ENCODE measurements at regions not wholly inside any gene's neighbourhood (a gene's known extent, or its start where the extent isn't known, plus 50 kb on each side); places are given as distances from the start of the nearest gene placed in this dataset.
"Not testable (repeated sequence)": the region's sequence is repeated elsewhere in the genome, so short reads cannot be mapped to it uniquely, and the experiment has no call there.

GRCh38 chr21:19228226-19228625 lies 824.6 kb upstream of the TMPRSS15 start:
- Histone ChIP-seq H3K36me3 (ENCODE audit: control insufficient read depth, insufficient read depth, low read length) (no peaks in the 10 kb centered on the region), H3K4me1 (ENCODE audit: control insufficient read depth, insufficient read depth, low read length) (no peaks in the 10 kb centered on the region), H3K9ac (ENCODE audit: extremely low read depth, low read length, poor library complexity, severe bottlenecking) (no peak overlapping the region), H3K9me3 (ENCODE audit: control insufficient read depth, low read length) (no peaks in the 10 kb centered on the region), H3K27me3 (ENCODE audit: control insufficient read depth, insufficient read depth, low read length, poor library complexity, severe bottlenecking) (no peaks in the 10 kb centered on the region), H3K4me3 (ENCODE audit: low read length) (no peak overlapping the region), H3K27ac (ENCODE audit: low read depth, low read length) (no peak overlapping the region)
- Mint-ChIP-seq H3K36me3 (ENCODE audit: low read depth) (no peaks in the 10 kb centered on the region), H3K4me3 (no peak overlapping the region), H3K27me3 (ENCODE audit: insufficient read depth) (no peaks in the 10 kb centered on the region), H3K9me3 (no peaks in the 10 kb centered on the region), H3K27ac (no peak overlapping the region), H3K4me1 (peaks cover 5% of the 10 kb centered on the region)
- DNase-seq = no peak
- WGBS, 2 experiments (ENCODE audit: insufficient coverage in 1 of 2, insufficient read length in 1 of 2) = 81 to 100% methylated on average over 1 of the region's 1 CpG
- TF ChIP-seq, protein P1, sequence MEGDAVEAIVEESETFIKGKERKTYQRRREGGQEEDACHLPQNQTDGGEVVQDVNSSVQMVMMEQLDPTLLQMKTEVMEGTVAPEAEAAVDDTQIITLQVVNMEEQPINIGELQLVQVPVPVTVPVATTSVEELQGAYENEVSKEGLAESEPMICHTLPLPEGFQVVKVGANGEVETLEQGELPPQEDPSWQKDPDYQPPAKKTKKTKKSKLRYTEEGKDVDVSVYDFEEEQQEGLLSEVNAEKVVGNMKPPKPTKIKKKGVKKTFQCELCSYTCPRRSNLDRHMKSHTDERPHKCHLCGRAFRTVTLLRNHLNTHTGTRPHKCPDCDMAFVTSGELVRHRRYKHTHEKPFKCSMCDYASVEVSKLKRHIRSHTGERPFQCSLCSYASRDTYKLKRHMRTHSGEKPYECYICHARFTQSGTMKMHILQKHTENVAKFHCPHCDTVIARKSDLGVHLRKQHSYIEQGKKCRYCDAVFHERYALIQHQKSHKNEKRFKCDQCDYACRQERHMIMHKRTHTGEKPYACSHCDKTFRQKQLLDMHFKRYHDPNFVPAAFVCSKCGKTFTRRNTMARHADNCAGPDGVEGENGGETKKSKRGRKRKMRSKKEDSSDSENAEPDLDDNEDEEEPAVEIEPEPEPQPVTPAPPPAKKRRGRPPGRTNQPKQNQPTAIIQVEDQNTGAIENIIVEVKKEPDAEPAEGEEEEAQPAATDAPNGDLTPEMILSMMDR (conservative IDR thresholded peaks at IDR 0.05) = no peak

- H3K9ac ChIP-seq (ENCODE audit: extremely low read depth, low read length, poor library complexity, severe bottlenecking); H3K4me1 ChIP-seq (ENCODE audit: control insufficient read depth, insufficient read depth, low read length); H3K27ac ChIP-seq (ENCODE audit: low read depth, low read length); H3K27me3 Mint-ChIP-seq (ENCODE audit: insufficient read depth); H3K36me3 Mint-ChIP-seq (ENCODE audit: low read depth); H3K27ac Mint-ChIP-seq; H3K9me3 ChIP-seq (ENCODE audit: control insufficient read depth, low read length); H3K36me3 ChIP-seq (ENCODE audit: control insufficient read depth, insufficient read depth, low read length); H3K9me3 Mint-ChIP-seq; H3K4me3 Mint-ChIP-seq; H3K27me3 ChIP-seq (ENCODE audit: control insufficient read depth, insufficient read depth, low read length, poor library complexity, severe bottlenecking); DNase-seq; H3K4me1 Mint-ChIP-seq; H3K4me3 ChIP-seq (ENCODE audit: low read length): not testable (repeated sequence)
- WGBS, 2 experiments (ENCODE audit: insufficient coverage in 1 of 2, insufficient read length in 1 of 2) = 93% methylated on average over 11 to 12 of the region's 12 CpGs
Observed at GRCh38 chr21:19233841-19234240, 830.3 kb upstream of the TMPRSS15 start.

GRCh38 chr21:19236209-19236608 lies 832.6 kb upstream of the TMPRSS15 start:
- Histone ChIP-seq H3K9ac (ENCODE audit: extremely low read depth, low read length, poor library complexity, severe bottlenecking) (no peak overlapping the region), H3K36me3 (ENCODE audit: control insufficient read depth, insufficient read depth, low read length) (no peaks in the 10 kb centered on the region), H3K4me1 (ENCODE audit: control insufficient read depth, insufficient read depth, low read length) (no peaks in the 10 kb centered on the region), H3K27ac (ENCODE audit: low read depth, low read length) (no peak overlapping the region), H3K27me3 (ENCODE audit: control insufficient read depth, insufficient read depth, low read length, poor library complexity, severe bottlenecking) (no peaks in the 10 kb centered on the region), H3K4me3 (ENCODE audit: low read length) (no peak overlapping the region), H3K9me3 (ENCODE audit: control insufficient read depth, low read length) (no peaks in the 10 kb centered on the region)
- H3K4me3 Mint-ChIP-seq = no peak overlapping the region
- no peaks in the 10 kb centered on the region for H3K36me3 Mint-ChIP-seq (ENCODE audit: low read depth)
- H3K4me1 Mint-ChIP-seq = peaks cover 3% of the 10 kb centered on the region
- no peak for DNase-seq
- no peaks in the 10 kb centered on the region for H3K27me3 Mint-ChIP-seq (ENCODE audit: insufficient read depth)
- H3K9me3 Mint-ChIP-seq = no peaks in the 10 kb centered on the region
- TF ChIP-seq, protein P1 (conservative IDR thresholded peaks at IDR 0.05) = no peak
- no peak overlapping the region for H3K27ac Mint-ChIP-seq
- WGBS, 2 experiments (ENCODE audit: insufficient coverage in 1 of 2, insufficient read length in 1 of 2) = 94 to 98% methylated on average over 7 to 9 of the region's 9 CpGs

GRCh38 chr21:19237608-19238007 lies 834.0 kb upstream of the TMPRSS15 start:
- H3K27me3 Mint-ChIP-seq (ENCODE audit: insufficient read depth) = no peaks in the 10 kb centered on the region
- H3K9me3 Mint-ChIP-seq = no peaks in the 10 kb centered on the region
- TF ChIP-seq, protein P1 (conservative IDR thresholded peaks at IDR 0.05) = no peak
- H3K36me3 Mint-ChIP-seq (ENCODE audit: low read depth) = no peaks in the 10 kb centered on the region
- peaks cover under 1% of the 10 kb centered on the region for H3K4me1 Mint-ChIP-seq
- no peaks in the 10 kb centered on the region for H3K9me3 ChIP-seq (ENCODE audit: control insufficient read depth, low read length)
- H3K27me3 ChIP-seq (ENCODE audit: control insufficient read depth, insufficient read depth, low read length, poor library complexity, severe bottlenecking) = no peaks in the 10 kb centered on the region
- H3K4me3 ChIP-seq (ENCODE audit: low read length) = no peak overlapping the region
- H3K9ac ChIP-seq (ENCODE audit: extremely low read depth, low read length, poor library complexity, severe bottlenecking) = no peak overlapping the region
- no peak overlapping the region for H3K27ac Mint-ChIP-seq
- DNase-seq = no peak
- H3K4me3 Mint-ChIP-seq = no peak overlapping the region
- H3K4me1 ChIP-seq (ENCODE audit: control insufficient read depth, insufficient read depth, low read length) = no peaks in the 10 kb centered on the region
- no peaks in the 10 kb centered on the region for H3K36me3 ChIP-seq (ENCODE audit: control insufficient read depth, insufficient read depth, low read length)
- WGBS, 2 experiments (ENCODE audit: insufficient coverage in 1 of 2, insufficient read length in 1 of 2) = 100% methylated on average over 1 of the region's 1 CpG; no CpG with 5 or more reads in 1 of the 2 experiments
- no peak overlapping the region for H3K27ac ChIP-seq (ENCODE audit: low read depth, low read length)

Data from endodermal cell (in vitro differentiated cells).